GM12878 (cell line): ENCODE measurements at regions not wholly inside any gene's neighbourhood (a gene's known extent, or its start where the extent isn't known, plus 50 kb on each side); places are given as distances from the start of the nearest gene placed in this dataset.

ENCODE experiments used
- CEBPZ ChIP-seq: fragments of 150-350 bp; IDR thresholded peaks from 2 replicates; pipeline ENCODE4 v1.6.1; 2016; ENCODE audit warnings: low read depth, low read length
- CREB1 ChIP-seq: IDR thresholded peaks from 2 replicates; pipeline ENCODE4 v1.6.1; 2012; ENCODE audit warnings: low read depth, mild to moderate bottlenecking, inconsistent platforms
- CTCF ChIP-seq, 3 experiments: IDR thresholded peaks in 2 of 3; conservative IDR thresholded peaks in 1 of 3; 2 replicates each; pipeline ENCODE4 v1.5.1; 2011; ENCODE audit warnings: low read depth in 3 of 3, low read length in 3 of 3, mild to moderate bottlenecking in 3 of 3, control low read depth in 2 of 3, moderate library complexity in 2 of 3, inconsistent platforms in 1 of 3, mixed read lengths in 1 of 3; ENCODE audit not compliant: control insufficient read depth in 2 of 3, insufficient read depth in 1 of 3; ENCODE audit errors: extremely low read depth in 1 of 3
- E2F4 ChIP-seq: IDR thresholded peaks from 2 replicates; pipeline ENCODE4 v1.6.1; 2012; ENCODE audit warnings: low read depth, low read length, improper control_type of control experiment
- EZH2 ChIP-seq: IDR thresholded peaks from 2 replicates; pipeline ENCODE4 v1.6.1; 2012; ENCODE audit warnings: low read depth, mild to moderate bottlenecking, control low read depth, inconsistent platforms, low read length, borderline replicate concordance; ENCODE audit not compliant: control insufficient read depth
- FOXM1 ChIP-seq: IDR thresholded peaks from 2 replicates; pipeline ENCODE4 v1.6.1; 2012; ENCODE audit warnings: low read depth, mild to moderate bottlenecking, inconsistent platforms, low read length, moderate library complexity
- HCFC1 ChIP-seq: fragments of 150-350 bp; IDR thresholded peaks from 2 replicates; pipeline ENCODE4 v1.6.1; 2014; ENCODE audit warnings: low read length
- HDGF ChIP-seq: fragments of 450-650 bp; IDR thresholded peaks from 2 replicates; pipeline ENCODE4 v1.6.1; 2016; ENCODE audit warnings: antibody characterized with exemption
- IKZF1 ChIP-seq: fragments of 450-650 bp; conservative IDR thresholded peaks from 2 replicates; pipeline ENCODE4 v1.6.1; 2017; ENCODE audit warnings: antibody characterized with exemption, mild to moderate bottlenecking
- IRF4 ChIP-seq: IDR thresholded peaks from 2 replicates; pipeline ENCODE4 v1.6.1; 2011; ENCODE audit warnings: low read depth, low read length
- MEF2A ChIP-seq: IDR thresholded peaks from 2 replicates; pipeline ENCODE4 v1.6.1; 2011; ENCODE audit warnings: low read depth, mild to moderate bottlenecking, low read length, moderate library complexity; ENCODE audit not compliant: insufficient read depth
- MXI1 ChIP-seq: fragments of 150-350 bp; IDR thresholded peaks from 2 replicates; pipeline ENCODE4 v1.6.1; 2011; ENCODE audit warnings: low read depth, mild to moderate bottlenecking, inconsistent platforms, low read length, improper control_type of control experiment
- NR2F1 ChIP-seq: fragments of 450-650 bp; conservative IDR thresholded peaks from 2 replicates; pipeline ENCODE4 v1.6.1; 2017; ENCODE audit warnings: mild to moderate bottlenecking
- PAX5 ChIP-seq: IDR thresholded peaks from 2 replicates; pipeline ENCODE4 v1.6.1; 2011; ENCODE audit warnings: low read depth, low read length, borderline replicate concordance
- PRDM15 ChIP-seq: fragments of 450-650 bp; formaldehyde crosslinking; IDR thresholded peaks from 2 replicates; pipeline ENCODE4 v1.4.0; 2020; ENCODE audit warnings: mild to moderate bottlenecking, moderate library complexity
- RB1 ChIP-seq: fragments of 450-650 bp; formaldehyde crosslinking; IDR thresholded peaks from 2 replicates; pipeline ENCODE4 v1.6.1; 2017; ENCODE audit warnings: mild to moderate bottlenecking, borderline replicate concordance
- TCF12 ChIP-seq: IDR thresholded peaks from 2 replicates; pipeline ENCODE4 v1.6.1; 2011; ENCODE audit warnings: low read depth, mild to moderate bottlenecking, low read length
- YBX1 ChIP-seq: fragments of 450-650 bp; IDR thresholded peaks from 2 replicates; pipeline ENCODE4 v1.6.1; 2016; ENCODE audit warnings: antibody characterized with exemption
- YY1 ChIP-seq: IDR thresholded peaks from 2 replicates; pipeline ENCODE4 v1.6.1; 2011; ENCODE audit warnings: low read depth, mild to moderate bottlenecking, low read length

- TF ChIP-seq YBX1 (no peak), E2F4 (no peak), MXI1 (no peak), CEBPZ (no peak), EZH2 (no peak), MEF2A (0 out of 2 replicates have a peak, but pooled peaks have one; percentile 65), PRDM15 (CRISPR knock-in tag) (no peak), FOXM1 (no peak), PAX5 (no peak), IRF4 (no peak), HDGF (peak; percentile 39; the same call in 1 of the 2 replicates), CTCF (IDR thresholded peaks at IDR 0.05 in 2 of 3, conservative IDR thresholded peaks at IDR 0.05 in 1 of 3; ENCODE audit: control insufficient read depth in 2 of 3, extremely low read depth in 1 of 3, insufficient read depth in 1 of 3, low read depth in 3 of 3, low read length in 3 of 3) (peak; percentile 56 to 60 (median 56)), NR2F1 (peak; percentile 40; the same call in 1 of the 2 replicates), HCFC1 (no peak), IKZF1 (peak; percentile 56), TCF12 (peak; percentile 82), YY1 (peak; percentile 54; the same call in 1 of the 2 replicates), RB1 (no peak), CREB1 (no peak)
These were observed 71.0 kb downstream of the SIK1 start (continued) for GRCh38 chr21:43355925-43356289.
